GM18520 (cell line): ENCODE measurements at regions not wholly inside any gene's neighbourhood (a gene's known extent, or its start where the extent isn't known, plus 50 kb on each side); places are given as distances from the start of the nearest gene placed in this dataset.
"Not testable (repeated sequence)": the region's sequence is repeated elsewhere in the genome, so short reads cannot be mapped to it uniquely, and the experiment has no call there.

Source experiments
- ATAC-seq: cut with Tn5 transposase; IDR thresholded peaks from one replicate; pipeline ENCODE4 v1.9.1; 2021; ENCODE audit not compliant: unreplicated experiment

- no peak for ATAC-seq
Measured at GRCh38 chr7:121623130-121623872, 227.2 kb upstream of the FAM3C start.

GRCh38 chr7:121621937-121622336, 225.8 kb upstream of the FAM3C start:
- ATAC-seq = no peak

GRCh38 chr7:121620953-121621606, 225.0 kb upstream of the FAM3C start:
- no peak for ATAC-seq

GRCh38 chr7:121620206-121620605, 224.1 kb upstream of the FAM3C start:
- no peak for ATAC-seq

- no peak for ATAC-seq
Measured at GRCh38 chr7:121618182-121618581, 222.1 kb upstream of the FAM3C start.

- no peak for ATAC-seq
Measured at GRCh38 chr7:121610243-121610642, 214.1 kb upstream of the FAM3C start.

- no peak for ATAC-seq
Measured at GRCh38 chr7:121609208-121609607, 213.1 kb upstream of the FAM3C start.

GRCh38 chr7:121608785-121609184, 212.7 kb upstream of the FAM3C start:
- ATAC-seq = no peak

- not testable (repeated sequence) for ATAC-seq
Measured at GRCh38 chr7:121608183-121608582, 212.1 kb upstream of the FAM3C start.

GRCh38 chr7:121605317-121605680, 209.2 kb upstream of the FAM3C start:
- no peak for ATAC-seq

- no peak for ATAC-seq
Measured at GRCh38 chr7:121604627-121605316, 208.7 kb upstream of the FAM3C start.

- no peak for ATAC-seq
Measured at GRCh38 chr7:121603886-121604285, 207.8 kb upstream of the FAM3C start.

- ATAC-seq = no peak
Measured at GRCh38 chr7:121599887-121600286, 203.8 kb upstream of the FAM3C start.

GRCh38 chr7:121595758-121596696, 199.9 kb upstream of the FAM3C start:
- no peak for ATAC-seq

- no peak for ATAC-seq
Measured at GRCh38 chr7:121591926-121592325, 195.8 kb upstream of the FAM3C start.

GRCh38 chr7:121587435-121587834, 191.3 kb upstream of the FAM3C start:
- ATAC-seq = no peak

- no peak for ATAC-seq
Measured at GRCh38 chr7:121582258-121582657, 186.2 kb upstream of the FAM3C start.

GRCh38 chr7:121579639-121580038, 183.5 kb upstream of the FAM3C start:
- ATAC-seq = no peak

- ATAC-seq = no peak
Measured at GRCh38 chr7:121578669-121579068, 182.6 kb upstream of the FAM3C start.

- no peak for ATAC-seq
Measured at GRCh38 chr7:121576148-121576917, 180.2 kb upstream of the FAM3C start.
